GM19328 (cell line): ENCODE measurements at regions not wholly inside any gene's neighbourhood (a gene's known extent, or its start where the extent isn't known, plus 50 kb on each side); places are given as distances from the start of the nearest gene placed in this dataset.
A peak's percentile ranks its signal among the peaks of the same experiment; 100 is the strongest.

ENCODE experiments used
- ATAC-seq: cut with Tn5 transposase; IDR thresholded peaks from one replicate; pipeline ENCODE4 v1.9.1; 2021; ENCODE audit warnings: mild to moderate bottlenecking, moderate library complexity; ENCODE audit not compliant: unreplicated experiment

DNA sequence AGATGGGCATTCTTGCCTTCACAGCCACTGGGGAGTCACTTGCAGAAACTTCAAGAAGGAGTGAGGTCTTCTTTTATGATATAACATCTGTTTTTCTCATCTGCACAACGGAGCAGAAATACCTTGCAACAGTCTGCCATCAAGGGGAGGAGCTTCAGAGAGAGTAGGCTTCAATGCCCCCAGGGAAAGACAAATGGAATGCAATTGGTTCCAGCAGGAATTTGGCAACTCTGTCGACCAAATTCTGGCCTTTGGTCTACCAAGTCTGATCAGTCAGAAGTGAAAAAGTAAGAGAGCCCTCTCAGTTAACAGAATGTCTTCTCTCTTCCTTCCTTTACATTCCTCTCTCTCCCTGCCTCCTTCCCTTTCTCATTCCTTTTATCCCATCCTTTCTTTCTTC lies 229.3 kb downstream of the IDS start:
- no peak for ATAC-seq

DNA sequence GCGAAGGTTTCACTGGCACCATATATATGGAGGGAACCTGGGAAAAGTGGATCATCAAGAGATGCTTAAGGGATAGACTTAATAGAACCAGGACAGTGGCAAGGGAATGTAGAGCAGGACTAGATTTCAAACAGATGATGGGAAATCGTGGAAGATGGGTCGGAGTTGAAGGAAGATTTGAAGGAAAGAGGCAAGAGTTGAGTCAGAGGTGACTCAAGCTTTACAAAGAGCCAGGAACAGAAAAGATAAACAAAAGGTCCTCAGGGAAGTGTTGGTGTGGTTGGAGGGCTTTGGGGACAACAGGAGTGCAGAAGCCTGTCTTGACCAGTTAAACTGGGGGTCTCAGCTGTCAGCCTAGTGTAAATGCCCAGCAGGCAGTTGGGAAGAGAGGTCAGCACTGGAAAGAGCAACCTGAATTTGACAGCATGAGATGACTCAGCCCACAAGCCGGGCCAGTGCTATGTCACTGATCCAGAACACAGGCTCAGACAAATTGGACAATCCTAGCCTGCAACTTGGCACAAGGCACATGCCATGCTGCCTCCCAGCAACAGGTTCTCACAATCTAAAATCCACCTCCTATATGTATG lies 230.5 kb downstream of the IDS start:
- ATAC-seq, result no peak

DNA sequence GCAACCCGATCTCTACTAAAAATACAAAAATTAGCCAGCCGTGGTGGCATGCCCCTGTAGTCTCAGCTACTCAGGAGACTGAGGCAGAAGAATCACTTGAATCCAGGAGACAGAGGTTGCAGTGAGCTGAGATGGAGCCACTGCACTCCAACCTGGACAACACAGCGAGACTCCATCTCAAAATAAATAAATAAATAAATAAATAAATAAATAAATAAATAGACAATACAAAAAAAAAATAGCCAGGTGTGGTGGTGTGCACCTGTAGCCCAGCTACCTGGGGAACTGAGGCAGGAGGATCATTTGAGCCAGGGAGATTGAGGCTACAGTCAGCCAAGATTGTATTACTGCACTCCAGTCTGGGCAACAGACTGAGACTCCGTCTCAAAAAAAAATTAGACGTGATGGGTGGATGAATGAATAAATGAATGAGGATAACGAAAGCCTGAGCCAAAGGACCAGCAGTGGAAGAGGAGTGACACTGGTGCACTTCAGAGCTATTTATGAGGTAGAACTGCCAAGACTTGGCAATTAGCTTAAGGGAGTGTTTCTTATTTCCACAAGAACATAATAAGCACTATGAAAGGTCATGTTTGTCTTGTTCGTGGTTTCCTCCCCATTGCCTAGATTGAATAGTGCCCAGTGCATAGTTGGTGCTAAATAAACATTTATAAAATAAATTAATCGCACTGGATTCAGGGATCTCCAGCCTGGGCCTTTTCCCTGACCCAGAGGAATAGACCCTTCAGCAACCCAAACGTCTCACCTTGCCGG lies 232.2 kb downstream of the IDS start:
- no peak for ATAC-seq

DNA sequence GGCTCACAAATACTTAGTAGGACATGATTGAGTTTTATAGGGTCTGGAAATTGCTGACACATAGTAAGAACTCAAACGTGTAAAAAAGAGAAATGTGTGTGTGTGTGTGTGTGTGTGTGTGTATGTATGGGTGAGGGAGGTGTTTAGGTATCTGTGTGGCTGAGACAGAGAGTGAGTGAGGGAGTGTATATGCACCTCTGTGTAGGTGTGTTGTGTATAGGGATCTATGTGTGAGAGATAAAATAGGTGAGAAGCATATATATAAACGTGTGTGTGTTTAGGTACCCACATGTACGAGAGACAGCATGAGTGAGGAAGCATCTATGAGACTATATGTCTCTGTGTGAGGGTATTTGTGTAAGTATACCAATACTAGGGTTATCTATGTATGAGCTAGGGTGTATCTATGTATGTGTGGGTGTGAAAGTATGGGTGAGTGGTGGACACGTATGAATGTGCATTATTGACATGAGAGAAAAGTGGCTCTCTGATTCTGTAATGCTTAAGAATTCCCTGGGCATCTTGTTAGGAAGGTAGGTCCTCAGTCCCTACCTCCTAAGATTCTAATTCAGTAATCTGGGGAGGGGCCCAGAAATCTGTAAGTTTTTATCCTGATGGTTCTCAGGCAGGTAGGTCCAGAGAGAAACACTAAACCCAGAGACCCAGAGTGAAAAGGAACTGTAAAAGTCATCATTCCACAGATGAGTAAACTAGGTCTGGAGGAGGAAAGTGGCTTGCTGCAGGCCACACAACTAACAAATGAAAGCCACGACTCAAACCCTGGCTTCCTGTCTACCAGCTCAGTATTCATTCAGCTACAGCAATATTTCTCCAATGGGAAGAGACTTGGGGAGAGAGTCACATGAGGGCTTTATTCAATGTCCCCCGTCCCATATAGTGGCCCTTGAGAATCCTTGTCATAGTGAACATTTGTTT lies 237.0 kb downstream of the IDS start:
- peak; percentile 65 for ATAC-seq

DNA sequence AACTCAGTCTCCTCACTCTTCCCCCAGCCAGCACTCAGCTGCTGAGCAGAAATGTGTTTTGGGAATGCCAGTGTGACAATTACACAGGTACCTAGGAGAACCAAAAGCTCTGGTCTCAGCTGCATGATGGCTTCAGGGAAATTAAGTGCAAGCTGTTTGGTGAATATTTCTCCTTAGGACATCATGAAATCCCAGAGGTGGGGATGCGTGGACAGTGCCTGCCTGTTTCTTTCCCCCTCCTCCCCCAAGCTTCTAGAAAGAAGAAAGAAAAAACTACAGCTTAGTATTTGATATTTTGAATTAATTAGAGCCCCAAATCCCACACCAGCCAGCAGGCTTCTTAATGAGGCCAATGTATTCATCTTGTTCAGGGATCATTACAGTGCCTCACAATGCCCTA lies 243.0 kb downstream of the IDS start:
- ATAC-seq, result no peak

DNA sequence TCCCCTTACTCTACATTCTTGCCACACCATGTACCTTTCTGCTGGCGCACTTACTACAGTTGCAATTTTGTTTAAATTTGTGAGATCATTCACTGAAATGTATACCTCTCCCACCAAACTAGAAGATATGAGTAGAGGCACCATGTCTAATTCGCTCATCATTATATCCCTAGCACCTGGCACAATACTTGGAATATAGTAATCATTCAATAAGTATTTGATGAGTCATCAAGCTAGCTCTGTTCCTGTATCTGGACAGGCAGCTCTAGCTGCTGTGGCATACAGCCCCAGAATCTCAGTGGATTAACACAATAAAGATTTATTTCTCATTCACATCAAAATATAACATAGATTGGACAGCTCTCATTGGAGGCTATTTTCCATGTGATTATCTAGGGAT lies 245.9 kb downstream of the IDS start:
- no peak for ATAC-seq

DNA sequence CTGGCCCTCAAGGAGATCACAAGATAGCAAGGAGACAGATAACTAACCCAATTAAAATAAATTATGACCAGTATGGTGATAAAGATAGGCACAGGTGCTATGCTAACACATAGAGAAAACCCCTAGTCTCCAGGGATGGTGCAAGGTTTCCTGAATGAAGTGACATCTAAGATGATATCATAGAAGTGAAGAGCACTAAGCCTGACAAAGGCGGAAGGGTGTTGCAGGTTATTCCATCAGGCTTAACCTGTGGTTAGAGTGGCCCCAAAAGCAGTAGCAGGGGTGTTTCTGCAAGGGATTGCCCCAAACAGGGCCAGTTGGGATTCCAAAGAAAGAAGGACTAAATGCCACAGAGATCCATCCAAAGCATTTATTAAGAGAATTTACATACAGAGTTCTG lies 249.2 kb downstream of the IDS start:
- no peak for ATAC-seq

DNA sequence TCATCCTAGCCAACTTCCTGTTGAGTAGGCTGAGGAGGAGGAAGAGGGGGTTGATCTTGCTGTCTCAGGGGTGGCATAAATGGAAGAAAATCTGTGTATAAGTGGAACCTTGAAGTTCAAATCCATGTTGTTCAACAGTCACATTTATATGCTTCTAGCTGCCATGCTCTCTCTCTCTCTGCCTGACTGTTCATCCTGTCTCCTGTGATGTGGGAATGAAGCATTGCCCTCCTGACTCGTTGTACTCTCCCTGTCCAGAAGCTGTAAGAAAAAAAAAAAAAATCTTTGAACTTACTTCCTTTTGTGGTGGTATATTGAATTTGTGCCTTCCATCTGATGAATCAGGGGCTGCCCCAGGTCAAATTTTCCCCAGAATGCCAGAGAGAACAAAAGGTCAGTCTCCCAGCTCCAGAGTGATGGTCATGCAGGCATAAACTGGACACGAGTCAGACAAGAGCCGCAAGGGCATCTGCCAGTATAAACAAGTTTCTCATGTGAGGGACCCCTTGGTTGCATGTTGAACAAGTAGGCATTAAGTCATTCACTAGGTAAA lies 257.0 kb downstream of the IDS start:
- no peak for ATAC-seq

DNA sequence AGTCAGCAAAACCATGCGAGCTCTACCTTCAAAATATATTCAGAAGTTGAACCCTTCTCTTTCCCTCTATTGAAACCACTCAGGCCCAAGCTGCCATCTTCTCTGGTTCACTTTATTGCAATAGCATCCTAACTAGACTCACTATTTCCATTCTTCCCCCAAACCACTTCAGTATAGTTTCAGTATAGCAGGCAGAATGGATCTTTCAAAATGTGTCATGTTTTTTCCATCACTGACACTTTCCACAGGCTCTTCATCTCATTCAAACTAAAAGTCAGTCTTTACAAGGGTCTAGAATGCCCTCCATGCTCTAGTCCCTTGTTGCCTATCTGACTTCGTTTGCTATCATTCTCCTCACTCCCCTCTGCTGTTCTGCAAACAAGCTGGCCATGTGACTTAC lies 274.4 kb downstream of the IDS start:
- no peak for ATAC-seq

DNA sequence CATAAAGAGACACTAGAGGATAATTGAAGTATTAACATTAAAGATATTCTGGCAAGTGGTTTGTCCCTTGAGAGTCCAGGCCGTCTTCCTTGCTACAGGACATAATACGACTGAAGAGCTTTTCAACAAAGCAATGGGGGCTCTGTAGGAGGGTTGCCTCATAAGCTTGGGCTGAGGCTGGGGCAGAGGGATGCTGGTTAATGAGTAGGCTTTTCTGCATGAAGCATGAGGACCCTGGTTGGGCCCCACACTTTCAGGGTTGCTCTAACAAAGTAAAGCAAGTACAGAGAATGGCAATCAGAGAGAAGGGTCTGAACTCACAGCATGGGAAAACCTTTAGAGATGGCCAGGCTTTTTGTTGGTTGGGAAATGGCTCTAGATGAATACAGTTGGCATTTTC lies 281.3 kb downstream of the IDS start:
- ATAC-seq, result no peak

DNA sequence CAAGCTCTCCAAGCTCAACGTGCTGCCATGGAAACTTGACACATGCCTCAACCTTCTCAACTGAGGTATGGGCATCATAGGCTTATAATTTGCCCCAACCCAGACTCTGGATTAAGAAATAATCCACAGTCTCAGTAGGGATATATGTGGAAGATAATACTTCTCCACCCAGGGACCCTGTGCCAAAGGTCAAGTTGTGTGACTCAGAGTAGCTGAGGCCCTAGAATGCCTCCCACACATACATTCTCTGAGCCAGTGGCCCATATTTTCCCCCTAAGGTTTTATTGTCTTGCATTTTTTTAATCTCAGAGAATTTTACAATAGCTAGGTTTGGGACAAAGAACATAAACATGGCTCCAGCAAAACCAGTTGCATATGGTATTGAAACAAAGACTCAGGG lies 283.1 kb downstream of the IDS start:
- no peak for ATAC-seq

DNA sequence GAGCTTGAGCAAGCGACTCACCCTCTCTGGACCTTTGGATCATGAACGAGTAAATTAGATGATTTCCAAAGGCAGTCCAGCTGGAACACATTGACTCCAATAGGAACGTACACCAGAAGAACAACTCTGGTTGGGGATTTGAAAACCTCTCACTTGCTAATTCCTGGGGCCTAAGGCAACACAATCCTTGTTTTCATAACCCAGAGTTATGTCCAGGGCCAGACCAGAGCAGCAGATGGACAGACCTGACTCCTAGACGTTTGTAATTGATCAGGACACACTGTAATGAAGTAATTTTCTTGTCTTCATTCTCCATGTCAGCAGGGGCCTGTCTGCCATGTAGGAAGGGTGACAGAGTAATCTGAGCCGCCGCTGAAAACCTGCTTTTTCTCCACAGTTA lies 283.9 kb downstream of the IDS start:
- ATAC-seq, result no peak

DNA sequence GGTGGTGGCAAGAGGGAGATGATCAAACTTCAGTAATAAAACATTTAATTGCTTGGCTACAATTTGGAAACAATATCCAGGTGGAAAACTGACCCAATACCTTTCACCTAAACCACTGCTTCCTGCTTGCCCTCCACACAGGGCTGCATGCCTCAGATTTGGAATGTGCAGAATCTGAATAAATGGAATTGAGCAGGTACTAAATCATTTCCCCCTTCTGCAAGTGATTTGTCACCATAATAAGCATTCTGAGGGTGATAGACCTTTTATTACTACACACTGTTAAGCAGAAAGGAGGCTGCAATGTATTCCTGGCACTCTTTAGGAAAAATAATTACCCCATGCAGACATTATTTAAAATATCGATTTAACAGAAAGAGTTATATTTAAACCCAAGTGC lies 291.8 kb downstream of the IDS start:
- ATAC-seq, result no peak

DNA sequence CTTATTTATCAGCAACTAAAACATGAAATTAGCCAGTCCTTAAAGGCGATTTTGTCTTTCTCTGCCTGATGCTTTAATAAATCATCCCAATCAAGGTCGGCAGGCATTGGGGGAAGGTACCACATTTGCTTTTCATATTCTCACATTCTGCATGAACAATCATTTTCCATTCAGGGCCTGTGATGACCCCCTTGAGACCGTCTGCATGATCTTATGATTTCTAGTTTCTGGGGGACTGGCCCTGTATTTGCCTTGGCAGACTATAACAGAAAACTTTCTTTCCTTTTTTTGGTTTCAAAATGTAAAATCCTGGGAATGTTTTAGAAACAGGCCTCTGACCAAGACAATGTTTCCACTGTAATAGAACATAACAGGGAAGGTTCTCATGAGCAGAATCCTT lies 296.8 kb downstream of the IDS start:
- no peak for ATAC-seq

DNA sequence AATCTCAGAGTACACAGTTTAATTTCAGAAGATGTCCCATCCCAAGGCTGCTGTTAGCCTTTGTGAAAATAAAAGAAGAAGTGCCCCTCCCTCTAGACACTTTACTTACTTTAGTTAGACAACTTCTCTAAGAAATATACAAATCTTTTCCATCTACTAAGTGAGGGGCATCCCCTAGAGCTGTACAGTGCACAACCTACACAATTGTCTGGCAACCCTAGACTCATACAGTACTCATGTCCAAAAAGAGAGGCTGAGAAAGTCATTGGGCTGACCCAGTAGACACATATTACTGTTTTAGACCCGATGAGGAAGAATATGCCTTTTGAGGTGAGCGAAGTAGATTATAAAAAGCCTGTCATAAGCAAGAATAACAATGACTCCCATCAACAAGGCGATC lies 297.6 kb downstream of the IDS start:
- no peak for ATAC-seq

DNA sequence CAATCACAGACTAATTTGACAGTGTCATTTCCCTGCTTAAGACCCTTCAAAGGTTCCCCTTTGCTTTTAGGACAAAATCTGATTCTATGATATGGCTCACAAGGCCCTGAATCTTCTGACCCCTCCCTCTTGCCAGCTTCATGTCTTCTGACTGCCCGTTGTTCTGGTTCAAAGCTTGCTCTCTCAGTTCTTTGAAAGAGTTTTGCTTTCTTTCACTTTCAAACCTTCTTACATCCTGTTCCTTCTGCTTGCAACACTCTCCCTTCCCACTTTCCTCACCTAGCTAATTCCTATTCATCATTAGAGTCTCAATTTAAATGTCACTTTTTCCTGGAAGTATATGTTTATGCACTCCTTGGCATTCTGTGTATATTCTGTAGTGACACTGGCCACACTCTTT lies 299.2 kb downstream of the IDS start:
- no peak for ATAC-seq

DNA sequence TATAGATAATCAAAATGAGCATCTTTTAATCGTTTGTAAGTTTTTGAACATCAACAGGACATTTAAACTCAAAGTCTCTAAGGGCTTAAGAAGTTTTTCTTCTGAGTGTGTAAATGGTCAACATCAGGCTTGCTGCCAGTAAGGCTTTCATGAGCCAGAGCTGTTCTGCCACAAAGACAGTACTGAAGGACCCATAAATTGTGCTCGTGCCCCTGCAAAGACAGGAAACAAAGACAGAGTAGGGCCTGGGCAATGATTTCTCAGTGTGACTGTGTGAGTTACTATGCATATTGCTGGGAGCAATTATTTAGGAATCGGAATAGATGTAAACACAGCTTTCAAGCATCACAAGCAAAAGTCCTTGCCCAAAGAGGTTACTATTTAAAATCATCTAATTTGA lies 300.0 kb downstream of the IDS start:
- ATAC-seq, result no peak

DNA sequence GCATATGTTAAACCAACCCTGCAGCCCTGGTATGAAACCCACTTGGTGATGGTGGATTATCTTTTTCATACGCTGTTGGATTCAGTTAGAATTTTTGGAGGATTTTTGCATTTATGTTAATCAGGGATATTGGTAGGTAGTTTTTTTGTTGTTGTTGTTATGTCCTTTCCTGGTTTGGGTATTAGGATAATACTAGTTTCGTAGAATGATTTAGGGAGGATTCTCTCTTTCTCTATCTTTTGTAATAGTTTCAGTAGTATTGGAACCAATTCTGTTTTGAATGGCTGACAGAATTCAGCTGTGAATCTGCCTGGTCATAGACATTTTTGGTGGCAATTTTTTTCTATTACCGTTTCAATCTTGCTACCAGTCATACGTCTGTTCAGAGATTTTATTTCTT lies 305.4 kb downstream of the IDS start:
- no peak for ATAC-seq

DNA sequence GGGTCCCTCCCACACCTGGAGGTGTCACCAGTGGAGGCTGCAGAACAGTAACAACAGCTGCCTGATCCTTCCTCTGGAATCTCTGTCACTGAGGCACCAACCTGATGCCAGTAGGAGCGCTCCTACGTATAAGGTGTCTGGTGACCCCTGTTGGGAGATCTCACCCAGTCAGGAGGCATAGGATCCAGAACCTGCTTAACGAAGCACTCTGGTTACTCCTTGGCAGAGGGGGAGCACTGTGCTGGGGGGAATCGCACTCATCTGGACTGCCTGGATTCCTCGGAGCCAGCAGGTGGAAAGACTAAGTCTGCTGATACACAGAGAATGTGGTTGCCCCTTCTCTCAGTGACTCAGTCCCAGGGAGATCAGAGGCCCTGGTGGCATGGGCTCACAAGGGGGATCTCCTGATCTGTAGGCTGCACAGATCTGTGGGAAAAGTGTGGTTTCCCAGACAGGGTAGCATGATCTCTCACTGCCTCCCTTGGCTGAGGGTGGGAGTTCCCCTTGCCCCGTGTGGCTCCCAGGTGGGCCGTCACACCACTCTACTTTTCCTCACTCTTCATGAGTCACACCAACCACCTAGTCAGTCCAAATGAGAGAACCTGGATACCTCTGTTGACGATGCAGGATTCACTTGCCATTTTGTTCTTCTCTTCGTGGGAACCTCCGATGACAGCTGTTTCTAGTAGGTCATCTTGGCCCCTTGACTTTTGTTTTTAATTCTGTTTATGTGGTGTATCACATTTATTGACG lies 305.9 kb downstream of the IDS start:
- no peak for ATAC-seq

DNA sequence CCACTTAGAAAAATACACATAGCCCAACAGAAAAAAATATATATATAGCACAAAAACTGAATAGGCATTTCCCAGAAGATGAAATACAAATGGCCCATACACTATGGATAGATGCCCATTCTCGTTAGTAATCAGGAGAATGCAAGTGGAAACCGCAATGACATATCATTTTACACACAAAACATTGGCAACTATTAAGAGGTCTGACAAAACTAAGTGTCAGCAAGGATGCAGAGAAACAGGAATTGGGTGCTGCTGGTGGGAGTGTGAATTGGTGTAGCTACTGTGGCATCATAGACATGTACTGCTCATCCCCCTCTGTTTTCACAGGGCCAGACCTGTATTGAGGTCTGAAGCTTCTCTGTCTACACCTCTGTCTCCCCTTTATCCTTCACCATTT lies 320.0 kb downstream of the IDS start:
- no peak for ATAC-seq
